GM12878 (cell line): ENCODE measurements at regions not wholly inside any gene's neighbourhood (a gene's known extent, or its start where the extent isn't known, plus 50 kb on each side); places are given as distances from the start of the nearest gene placed in this dataset.

Source experiments
- ATAC-seq: fragments of 200-7000 bp; cut with Tn5 transposase; 3 replicates; pipeline ENCODE4 v1.9.1; 2020; ENCODE audit warnings: mild to moderate bottlenecking, moderate library complexity
- BruUV-seq: library from RNA; stranded (reverse); fragments of 400-500 nt; replicated peaks from 2 replicates; lab custom pipeline; 2021; lab: Mats Ljungman, UMichigan
- CTCF ChIA-PET: fragments of 300-600 bp; sonication (Branson Sonifier 250); formaldehyde crosslinking; extraction: SDS; loops from one replicate; lab custom pipeline; 2021; ENCODE audit warnings: inconsistent platforms; lab: Yijun Ruan, JAX
- POLR2A ChIA-PET: fragments of 350-600 bp; formaldehyde crosslinking; extraction: SDS; loops from one replicate; lab custom pipeline; 2021; ENCODE audit warnings: inconsistent platforms; lab: Charles Lee
- RAD21 ChIA-PET: fragments of 300-600 bp; sonication (Branson Sonifier 250); formaldehyde crosslinking; loops from one replicate; lab custom pipeline; 2023; ENCODE audit warnings: antibody characterized with exemption; ENCODE audit not compliant: unreplicated experiment; lab: Charles Lee
- SMC1A ChIA-PET: fragments of 300-600 bp; sonication (Branson Sonifier 250); formaldehyde crosslinking; loops from one replicate; lab custom pipeline; 2023; ENCODE audit not compliant: unreplicated experiment, uncharacterized antibody; lab: Charles Lee
- DNase-seq: peaks from one replicate; pipeline ENCODE4 v3.0.0-alpha.2; 2011; ENCODE audit warnings: low read depth, low spot score
- FAIRE-seq: peaks from 3 replicates; lab custom pipeline; 2011; peaks lifted over from hg19 to GRCh38; lab: Jason Lieb, UNC
- H2AFZ ChIP-seq: 2 replicates; pipeline ENCODE4 v1.6.0; 2011; ENCODE audit warnings: low read depth, low read length, control low read depth; ENCODE audit not compliant: control insufficient read depth
- H3K27ac ChIP-seq: 2 replicates; pipeline ENCODE4 v1.5.1; 2011; ENCODE audit warnings: control low read depth; ENCODE audit not compliant: control insufficient read depth, insufficient read depth
- H3K27me3 ChIP-seq, 2 experiments: replicated peaks in 1 of 2; 2 replicates each; pipeline versions ENCODE4 v1.6.0 to v1.6.1; 2011; ENCODE audit warnings: low read length in 1 of 2; ENCODE audit not compliant: control insufficient read depth in 2 of 2, insufficient read depth in 2 of 2
- H3K36me3 ChIP-seq, 2 experiments: 2 replicates each; pipeline ENCODE4 v1.5.1; 2011; ENCODE audit warnings: low read length in 1 of 2; ENCODE audit not compliant: control insufficient read depth in 2 of 2, insufficient read depth in 2 of 2
- H3K4me1 ChIP-seq: 2 replicates; pipeline ENCODE4 v1.6.1; 2011; ENCODE audit warnings: mild to moderate bottlenecking, low read length, moderate library complexity, mixed read lengths; ENCODE audit not compliant: control insufficient read depth, insufficient read depth
- H3K4me2 ChIP-seq: 2 replicates; pipeline ENCODE4 v1.6.0; 2011; ENCODE audit warnings: control low read depth; ENCODE audit not compliant: control insufficient read depth, insufficient read depth
- H3K4me3 ChIP-seq: fragments of 200-600 bp; sonication (generic); 2 replicates; pipeline ENCODE4 v1.5.1; 2016
- H3K79me2 ChIP-seq: 2 replicates; pipeline ENCODE4 v1.6.0; 2011; ENCODE audit warnings: low read length; ENCODE audit not compliant: control insufficient read depth, insufficient read depth
- H3K9ac ChIP-seq: 2 replicates; pipeline ENCODE4 v1.8.0; 2011; ENCODE audit warnings: low read length, control low read depth, mixed read lengths; ENCODE audit not compliant: control insufficient read depth, insufficient read depth
- H3K9me3 ChIP-seq: replicated peaks from 3 replicates; pipeline ENCODE4 v1.5.1; 2011; ENCODE audit warnings: mild to moderate bottlenecking, low read length; ENCODE audit not compliant: control insufficient read depth, insufficient read depth
- H4K20me1 ChIP-seq: 2 replicates; pipeline ENCODE4 v1.6.0; 2011; ENCODE audit not compliant: control insufficient read depth, insufficient read depth
- ATF7 ChIP-seq: fragments of 450-650 bp; IDR thresholded peaks from 2 replicates; pipeline ENCODE4 v1.6.1; 2016; ENCODE audit warnings: low read depth, mild to moderate bottlenecking
- CHD4 ChIP-seq: fragments of 200-600 bp; sonication (generic); IDR thresholded peaks from 2 replicates; pipeline ENCODE4 v1.6.1; 2016; ENCODE audit warnings: mild to moderate bottlenecking
- SUZ12 ChIP-seq: fragments of 200-600 bp; sonication (generic); IDR thresholded peaks from one replicate; pipeline ENCODE4 v1.6.1; 2018; ENCODE audit warnings: antibody characterized with exemption, mild to moderate bottlenecking; ENCODE audit not compliant: unreplicated experiment
- WGBS: methylation state at CpG from one replicate; pipeline ENCODE4 v1.1.6; 2016; ENCODE audit warnings: low lambda C conversion rate; ENCODE audit not compliant: insufficient replicate concordance, insufficient coverage; ENCODE audit errors: missing lambda C conversion rate; 5-methylcytosine and 5-hydroxymethylcytosine counted together
- in situ Hi-C: fragments of 300-500 bp; cut with MboI; formaldehyde crosslinking; loops from 9 replicates; pipeline ENCODE4 v1.14.3; 2018; ENCODE audit warnings: mixed read lengths
- intact Hi-C: fragments of 100-400 bp; cut with micrococcal nuclease; formaldehyde crosslinking; loops from one replicate; pipeline ENCODE4 v1.14.2; 2022; ENCODE audit not compliant: unreplicated experiment
- TF ChIP-seq, protein P1 (sequence below): fragments of 450-650 bp; IDR thresholded peaks from 2 replicates; pipeline ENCODE4 v1.6.1; 2017; ENCODE audit warnings: antibody characterized with exemption, mild to moderate bottlenecking, moderate library complexity

DNA sequence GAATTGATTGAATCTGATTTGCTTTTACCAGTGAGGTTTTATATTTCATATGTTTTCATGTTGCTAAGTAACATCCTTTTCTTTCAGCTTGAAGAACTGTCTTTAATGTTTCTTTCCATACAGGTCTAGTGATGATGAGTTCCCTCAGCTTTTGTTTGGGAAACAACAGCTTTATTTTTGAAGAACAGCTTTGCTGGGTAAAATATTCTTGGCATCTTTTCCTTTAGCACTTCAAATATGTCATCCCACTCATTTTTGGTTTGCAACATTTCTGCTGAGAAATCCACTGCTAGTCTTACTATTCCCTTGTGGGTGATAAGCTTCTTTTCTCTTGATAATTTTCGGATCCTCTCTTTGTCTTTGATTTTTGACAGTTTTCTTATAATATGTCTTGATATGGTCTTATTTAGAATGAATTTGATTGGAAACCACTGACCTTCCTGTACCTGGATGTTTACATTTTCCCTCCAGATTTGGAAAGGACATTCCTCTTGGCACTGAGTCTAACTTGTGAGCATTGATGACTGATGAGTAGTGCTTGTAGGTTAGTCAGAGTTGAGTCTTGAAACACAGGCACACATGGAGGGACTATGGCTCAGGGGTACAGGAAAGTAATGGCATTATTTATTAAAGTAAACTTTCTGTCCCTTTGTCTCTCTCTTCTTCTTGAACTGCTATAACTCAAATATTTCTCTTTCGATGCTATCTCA is 220.3 kb downstream of the SPATA31D1 start:
- ATAC-seq, result no peak
- no TSS peak for BruUV-seq
- FAIRE-seq, result no peak
- TF ChIP-seq ATF7 (no peak), CHD4 (no peak), SUZ12 (no peak)
- TF ChIP-seq, protein P1, sequence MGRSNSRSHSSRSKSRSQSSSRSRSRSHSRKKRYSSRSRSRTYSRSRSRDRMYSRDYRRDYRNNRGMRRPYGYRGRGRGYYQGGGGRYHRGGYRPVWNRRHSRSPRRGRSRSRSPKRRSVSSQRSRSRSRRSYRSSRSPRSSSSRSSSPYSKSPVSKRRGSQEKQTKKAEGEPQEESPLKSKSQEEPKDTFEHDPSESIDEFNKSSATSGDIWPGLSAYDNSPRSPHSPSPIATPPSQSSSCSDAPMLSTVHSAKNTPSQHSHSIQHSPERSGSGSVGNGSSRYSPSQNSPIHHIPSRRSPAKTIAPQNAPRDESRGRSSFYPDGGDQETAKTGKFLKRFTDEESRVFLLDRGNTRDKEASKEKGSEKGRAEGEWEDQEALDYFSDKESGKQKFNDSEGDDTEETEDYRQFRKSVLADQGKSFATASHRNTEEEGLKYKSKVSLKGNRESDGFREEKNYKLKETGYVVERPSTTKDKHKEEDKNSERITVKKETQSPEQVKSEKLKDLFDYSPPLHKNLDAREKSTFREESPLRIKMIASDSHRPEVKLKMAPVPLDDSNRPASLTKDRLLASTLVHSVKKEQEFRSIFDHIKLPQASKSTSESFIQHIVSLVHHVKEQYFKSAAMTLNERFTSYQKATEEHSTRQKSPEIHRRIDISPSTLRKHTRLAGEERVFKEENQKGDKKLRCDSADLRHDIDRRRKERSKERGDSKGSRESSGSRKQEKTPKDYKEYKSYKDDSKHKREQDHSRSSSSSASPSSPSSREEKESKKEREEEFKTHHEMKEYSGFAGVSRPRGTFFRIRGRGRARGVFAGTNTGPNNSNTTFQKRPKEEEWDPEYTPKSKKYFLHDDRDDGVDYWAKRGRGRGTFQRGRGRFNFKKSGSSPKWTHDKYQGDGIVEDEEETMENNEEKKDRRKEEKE, result no peak
- Histone ChIP-seq H3K4me1 (no peaks in the 10 kb centered on the region), H3K4me3 (no peak overlapping the region), H3K27ac (no peak overlapping the region), H3K36me3 (no peaks in the 10 kb centered on the region), H3K9me3 (no peaks in the 10 kb centered on the region), H3K9ac (no peak overlapping the region), H3K4me2 (no peak overlapping the region), H2AFZ (no peak overlapping the region), H3K27me3 (no peaks in the 10 kb centered on the region), H4K20me1 (no peaks in the 10 kb centered on the region), H3K79me2 (no peaks in the 10 kb centered on the region)
- 5% methylated on average over 2 of the region's 2 CpGs for WGBS
- no peak for DNase-seq
- CTCF ChIA-PET, result no interaction called here
- RAD21 ChIA-PET, result no interaction called here
- in situ Hi-C loops (no loop called here), intact Hi-C loops (no loop called here)
- POLR2A ChIA-PET, result no interaction called here
- SMC1A ChIA-PET, result no interaction called here
